B cell (primary cell): ENCODE measurements at regions not wholly inside any gene's neighbourhood (a gene's known extent, or its start where the extent isn't known, plus 50 kb on each side); places are given as distances from the start of the nearest gene placed in this dataset.
"Not testable (repeated sequence)": the region's sequence is repeated elsewhere in the genome, so short reads cannot be mapped to it uniquely, and the experiment has no call there.

ENCODE experiments used
- ATAC-seq: fragments of 200-7000 bp; cut with Tn5 transposase; one replicate; pipeline ENCODE4 v1.10.0; 2021; ENCODE audit warnings: low read depth, mild to moderate bottlenecking, moderate number of reproducible peaks, moderate library complexity
- CTCF ChIA-PET: fragments of 350-600 bp; sonication (Branson Sonifier 250); formaldehyde crosslinking; loops from one replicate; lab custom pipeline; 2021; ENCODE audit warnings: antibody characterized with exemption, inconsistent platforms; lab: Charles Lee
- POLR2A ChIA-PET: fragments of 350-600 bp; sonication (Branson Sonifier 250); formaldehyde crosslinking; loops from one replicate; lab custom pipeline; 2021; ENCODE audit warnings: antibody characterized with exemption; lab: Charles Lee
- DNase-seq: peaks from one replicate; pipeline ENCODE4 v3.0.0; 2013
- H2AFZ ChIP-seq: 2 replicates; pipeline ENCODE4 v1.6.1; 2012; ENCODE audit warnings: mild to moderate bottlenecking, low read depth, low read length; ENCODE audit not compliant: insufficient read depth, poor library complexity, severe bottlenecking
- H3K27ac ChIP-seq, 2 donors: 1 replicate in 1 of 2; 2 replicates in 1 of 2; pipeline ENCODE4 v1.5.1; 2012 to 2013; ENCODE audit warnings: low read length in 2 of 2, mild to moderate bottlenecking in 2 of 2, moderate library complexity in 1 of 2
- H3K27me3 ChIP-seq, 4 experiments: fragments of 200-600 bp in 1 of 4; sonication (generic) in 1 of 4; replicated peaks in 1 of 4; 1 replicate in 2 of 4; 2 replicates in 2 of 4; pipeline versions ENCODE4 v1.6.1 to v1.7.0; 2013 to 2016; ENCODE audit warnings: low read length in 3 of 4, mild to moderate bottlenecking in 2 of 4, mixed read lengths in 1 of 4, moderate library complexity in 1 of 4; ENCODE audit not compliant: insufficient read depth in 4 of 4, control insufficient read depth in 3 of 4; ENCODE audit errors: control extremely low read depth in 1 of 4
- H3K36me3 ChIP-seq, 2 experiments: replicated peaks in 1 of 2; 1 replicate in 1 of 2; 2 replicates in 1 of 2; pipeline versions ENCODE4 v1.6.1 to v1.7.1; 2013; ENCODE audit warnings: low read length in 1 of 2; ENCODE audit not compliant: insufficient read depth in 2 of 2, control insufficient read depth in 1 of 2; ENCODE audit errors: control extremely low read depth in 1 of 2, extremely low read depth in 1 of 2
- H3K4me1 ChIP-seq, 2 donors: fragments of 200-600 bp in 1 of 2; sonication (generic) in 1 of 2; 1 replicate in 1 of 2; 2 replicates in 1 of 2; pipeline versions ENCODE4 v1.5.1 to v1.6.1; 2013 to 2017; ENCODE audit warnings: low read length in 2 of 2; ENCODE audit not compliant: control insufficient read depth in 2 of 2, insufficient read depth in 2 of 2
- H3K4me2 ChIP-seq: replicated peaks from 2 replicates; pipeline ENCODE3; 2012; ENCODE audit warnings: mild to moderate bottlenecking, low read depth, low read length; ENCODE audit not compliant: poor library complexity, severe bottlenecking
- H3K4me3 ChIP-seq, 5 experiments: fragments of 200-600 bp in 1 of 5; sonication (generic) in 1 of 5; 1 replicate in 3 of 5; 2 replicates in 2 of 5; pipeline versions ENCODE4 v1.5.1 to v1.7.0; 2011 to 2016; ENCODE audit warnings: low read length in 4 of 5, mild to moderate bottlenecking in 4 of 5, low read depth in 2 of 5, control low read depth in 1 of 5, moderate library complexity in 1 of 5; ENCODE audit not compliant: insufficient read depth in 1 of 5; ENCODE audit errors: control extremely low read depth in 1 of 5, extremely low read depth in 1 of 5
- H3K79me2 ChIP-seq: fragments of 200-600 bp; sonication (generic); one replicate; pipeline ENCODE4 v1.6.0; 2016; ENCODE audit warnings: low read length; ENCODE audit not compliant: control insufficient read depth, insufficient read depth
- H3K9ac ChIP-seq: fragments of 200-600 bp; sonication (generic); 2 replicates; pipeline ENCODE4 v1.6.1; 2017; ENCODE audit warnings: mild to moderate bottlenecking, low read length, moderate library complexity
- H3K9me3 ChIP-seq, 3 donors: one replicate each; pipeline versions ENCODE4 v1.6.1 to v1.7.1; 2013; ENCODE audit warnings: low read length in 2 of 3; ENCODE audit not compliant: control insufficient read depth in 2 of 3, insufficient read depth in 1 of 3; ENCODE audit errors: control extremely low read depth in 1 of 3
- H4K20me1 ChIP-seq: 2 replicates; pipeline ENCODE4 v1.6.0; 2012; ENCODE audit warnings: mild to moderate bottlenecking, low read length; ENCODE audit not compliant: insufficient read depth, control insufficient read depth, poor library complexity, severe bottlenecking
- H3K27ac Mint-ChIP-seq: one replicate; pipeline ENCODE4 v1.8.0; 2021; ENCODE audit warnings: mixed read lengths
- H3K27me3 Mint-ChIP-seq: one replicate; pipeline ENCODE4 v1.8.0; 2021; ENCODE audit warnings: mixed read lengths
- H3K4me1 Mint-ChIP-seq: one replicate; pipeline ENCODE4 v1.8.0; 2021; ENCODE audit warnings: mixed read lengths
- H3K4me3 Mint-ChIP-seq: one replicate; pipeline ENCODE4 v1.8.0; 2021; ENCODE audit warnings: mixed read lengths
- H3K9me3 Mint-ChIP-seq: one replicate; pipeline ENCODE4 v1.8.0; 2022; ENCODE audit warnings: mixed read lengths; ENCODE audit not compliant: insufficient read depth
- CTCF ChIP-seq: fragments of 200-600 bp; IDR thresholded peaks from one replicate; pipeline ENCODE4 v1.8.0; 2022; ENCODE audit warnings: antibody characterized with exemption, mild to moderate bottlenecking
- EZH2 ChIP-seq: IDR thresholded peaks from 2 replicates; pipeline ENCODE4 v1.6.1; 2012; ENCODE audit warnings: borderline replicate concordance, low read depth, mild to moderate bottlenecking, moderate library complexity, low read length; ENCODE audit not compliant: insufficient read depth, poor library complexity, severe bottlenecking
- WGBS: methylation state at CpG from one replicate; pipeline ENCODE4 v1.1.5; 2013; ENCODE audit warnings: missing lambda C conversion rate; ENCODE audit not compliant: insufficient coverage; 5-methylcytosine and 5-hydroxymethylcytosine counted together
- intact Hi-C: fragments of 100-400 bp; cut with micrococcal nuclease; formaldehyde crosslinking; loops from one replicate; pipeline ENCODE4 v1.10.0; 2022

- Histone ChIP-seq H3K79me2 (no peaks in the 10 kb centered on the region), H4K20me1 (no peaks in the 10 kb centered on the region), H3K27me3 (peaks cover 0 to under 1% (median 0%) of the 10 kb centered on the region in 4 experiments), H3K9ac (peak overlapping the region; percentile 1), H3K27ac (no peak overlapping the region), H3K9me3 (no peaks in the 10 kb centered on the region), H3K36me3 (no peaks in the 10 kb centered on the region), H3K4me2 (peak overlapping the region; percentile 55), H3K4me3 (no peak overlapping the region), H3K4me1 (peaks cover 8 to 12% of the 10 kb centered on the region in 2 donors), H2AFZ (peak overlapping the region; percentile 41)
- WGBS, result 50% methylated on average over 1 of the region's 7 CpGs
- peak; percentile 66 for ATAC-seq
- CTCF ChIA-PET, result interaction anchor here (0.8 to 2.2 kb wide), 2 partner anchors 8 to 508 kb away, joined by 5 to 9 read pairs; no protein-coding TSS in a partner anchor
- intact Hi-C loops, result no loop called here
- peak overlapping the region; percentile 10 for H3K27ac Mint-ChIP-seq
- H3K27me3 Mint-ChIP-seq, result no peaks in the 10 kb centered on the region
- POLR2A ChIA-PET, result interaction anchor here (0.7 kb wide), 2 partner anchors 23 to 312 kb away, joined by 3 to 6 read pairs; no protein-coding TSS in a partner anchor
- no peak for TF ChIP-seq EZH2
- H3K4me1 Mint-ChIP-seq, result peaks cover 22% of the 10 kb centered on the region
- H3K9me3 Mint-ChIP-seq, result no peaks in the 10 kb centered on the region
- peak overlapping the region; percentile 63 for H3K4me3 Mint-ChIP-seq
- DNase-seq, result peak; percentile 36
Measured at GRCh38 chr1:38498686-38499085, 360.9 kb downstream of the RRAGC start.

DNA sequence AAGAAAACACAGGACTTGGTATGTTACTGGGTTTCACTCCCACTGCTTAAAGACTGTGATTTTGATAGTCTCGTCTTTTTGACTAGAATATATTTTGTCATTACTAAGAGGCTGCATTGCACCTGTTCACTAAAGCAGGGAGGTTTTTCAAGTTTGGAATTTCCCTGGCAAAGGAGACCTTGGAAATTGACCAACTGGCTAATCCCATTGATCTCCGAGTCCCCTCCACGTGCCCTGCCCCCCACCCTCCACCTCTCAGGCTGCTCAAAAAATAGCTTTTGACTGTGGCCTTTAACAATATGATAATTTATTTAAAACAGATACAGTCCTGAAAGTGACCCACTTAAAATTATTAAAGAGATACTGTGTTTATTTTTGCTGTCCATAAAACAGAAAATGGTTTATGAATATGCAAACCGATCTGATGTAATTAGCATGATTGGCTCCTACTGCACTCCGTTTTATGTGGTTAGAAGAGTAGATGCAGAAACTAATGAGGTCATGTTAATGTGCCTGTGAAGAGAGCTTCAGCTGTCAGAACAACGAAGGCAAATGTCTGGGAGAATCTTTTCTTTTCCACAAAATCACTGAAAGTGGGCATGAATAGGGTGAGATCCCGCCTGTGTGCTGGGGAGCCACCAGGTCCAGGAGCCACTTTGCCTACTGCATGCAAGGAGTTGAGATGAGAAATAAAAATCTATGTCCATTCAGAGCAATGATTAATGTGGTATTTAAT is 361.5 kb downstream of the RRAGC start:
- intact Hi-C loops, result no loop called here
- no peaks in the 10 kb centered on the region for H3K9me3 ChIP-seq
- no peak for TF ChIP-seq EZH2
- no peak for TF ChIP-seq CTCF
- no peak overlapping the region for H3K9ac ChIP-seq
- H3K4me2 ChIP-seq, result peak overlapping the region; percentile 55
- Mint-ChIP-seq H3K9me3 (no peaks in the 10 kb centered on the region), H3K4me3 (peak overlapping the region; percentile 63), H3K4me1 (peaks cover 26% of the 10 kb centered on the region), H3K27ac (peak overlapping the region; percentile 2), H3K27me3 (no peaks in the 10 kb centered on the region)
- ATAC-seq (no peak), DNase-seq (no peak)
- H4K20me1 ChIP-seq, result no peaks in the 10 kb centered on the region
- H3K4me1 ChIP-seq, result peaks cover 8 to 16% of the 10 kb centered on the region in 2 donors
- no peaks in the 10 kb centered on the region for H3K27me3 ChIP-seq
- CTCF ChIA-PET, result interaction anchor here (0.8 to 2.2 kb wide), 2 partner anchors 8 to 508 kb away, joined by 5 to 9 read pairs; no protein-coding TSS in a partner anchor
- H3K4me3 ChIP-seq, result no peak overlapping the region
- H3K36me3 ChIP-seq, result no peaks in the 10 kb centered on the region
- no peaks in the 10 kb centered on the region for H3K79me2 ChIP-seq
- POLR2A ChIA-PET, result interaction anchor here (0.7 kb wide), 2 partner anchors 22 to 312 kb away, joined by 3 to 6 read pairs; no protein-coding TSS in a partner anchor
- H3K27ac ChIP-seq, result no peak overlapping the region
- no peak overlapping the region for H2AFZ ChIP-seq
- 78% methylated on average over 2 of the region's 7 CpGs for WGBS

- H3K27ac ChIP-seq, H3K79me2 ChIP-seq, H3K4me3 ChIP-seq, H3K4me1 ChIP-seq, ATAC-seq, H3K9ac ChIP-seq, H4K20me1 ChIP-seq, H3K27ac Mint-ChIP-seq, H3K4me3 Mint-ChIP-seq, H2AFZ ChIP-seq, H3K9me3 ChIP-seq, H3K4me2 ChIP-seq, H3K27me3 Mint-ChIP-seq, POLR2A ChIA-PET, intact Hi-C loops, H3K36me3 ChIP-seq, H3K9me3 Mint-ChIP-seq: not testable (repeated sequence)
- WGBS, result no CpG with 5 or more reads among the region's 3 CpGs
- peak; percentile 20 for DNase-seq
- H3K4me1 Mint-ChIP-seq, result peaks cover 16% of the 10 kb centered on the region
- H3K27me3 ChIP-seq, result peaks cover 0 to 11% (median 2%) of the 10 kb centered on the region in 4 experiments
- CTCF ChIA-PET, result interaction anchor here (0.6 kb wide), 1 partner anchor 8 kb away, joined by 3 read pairs; no protein-coding TSS in a partner anchor
Measured at GRCh38 chr1:38493306-38493705, 366.3 kb downstream of the RRAGC start.
